ENCODE measurements at regions not wholly inside any gene's neighbourhood (a gene's known extent, or its start where the extent isn't known, plus 50 kb on each side); places are given as distances from the start of the nearest gene placed in this dataset.

- Histone ChIP-seq H3K79me2 (replicated peaks; ENCODE audit: insufficient read depth, low read length) (no peaks in the 10 kb centered on the region), H3F3A (ENCODE audit: insufficient read depth, low read length, poor library complexity, severe bottlenecking) (no peaks in the 10 kb centered on the region), H3K4me3 (ENCODE audit: low read length) (no peak overlapping the region), H3K27ac (ENCODE audit: low read length) (no peak overlapping the region), H3K9me3 (ENCODE audit: low read length) (no peaks in the 10 kb centered on the region), H4K20me1 (ENCODE audit: insufficient read depth) (no peaks in the 10 kb centered on the region), H3K36me3 (ENCODE audit: insufficient read depth, low read length) (no peaks in the 10 kb centered on the region), H3K27me3 (ENCODE audit: insufficient read depth, low read depth, low read length) (no peaks in the 10 kb centered on the region), H3K4me2 (ENCODE audit: low read length) (no peak overlapping the region), H3K9me2 (ENCODE audit: insufficient read depth, low read length) (no peaks in the 10 kb centered on the region), H2AFZ (ENCODE audit: low read depth, low read length) (no peak overlapping the region), H3K9ac (ENCODE audit: low read length) (no peak overlapping the region)
- TF ChIP-seq TAF1 (IDR thresholded peaks at IDR 0.05; ENCODE audit: low read depth): no peak
- TF ChIP-seq REST (IDR thresholded peaks at IDR 0.05; ENCODE audit: borderline replicate concordance): no peak
- no peak for TF ChIP-seq MXI1 (conservative IDR thresholded peaks at IDR 0.05; ENCODE audit: poor library complexity, severe bottlenecking)
- no peak for TF ChIP-seq EZH2 (IDR thresholded peaks at IDR 0.05; ENCODE audit: borderline replicate concordance, insufficient read depth, low read length, poor library complexity, severe bottlenecking)
- TF ChIP-seq POLR2AphosphoS5 (IDR thresholded peaks at IDR 0.05): no peak
- TF ChIP-seq SMC3 (conservative IDR thresholded peaks at IDR 0.05; ENCODE audit: poor library complexity): no peak
- no peak for TF ChIP-seq EP300 (conservative IDR thresholded peaks at IDR 0.05; ENCODE audit: poor library complexity, severe bottlenecking)
- TF ChIP-seq CTCF (IDR thresholded peaks at IDR 0.05; ENCODE audit: poor library complexity, severe bottlenecking): no peak
- no peak for TF ChIP-seq RAD21 (conservative IDR thresholded peaks at IDR 0.05)
Observed at GRCh38 chrX:39556056-39556455, 541.7 kb downstream of the BCOR start.

GRCh38 chrX:39559229-39559628 lies 538.5 kb downstream of the BCOR start:
- Histone ChIP-seq H3K9me2 (ENCODE audit: insufficient read depth, low read length) (no peaks in the 10 kb centered on the region), H3K79me2 (replicated peaks; ENCODE audit: insufficient read depth, low read length) (no peaks in the 10 kb centered on the region), H3F3A (ENCODE audit: insufficient read depth, low read length, poor library complexity, severe bottlenecking) (no peaks in the 10 kb centered on the region), H3K9ac (ENCODE audit: low read length) (no peak overlapping the region), H3K27ac (ENCODE audit: low read length) (no peak overlapping the region), H3K27me3 (ENCODE audit: insufficient read depth, low read depth, low read length) (no peaks in the 10 kb centered on the region), H3K4me2 (ENCODE audit: low read length) (no peak overlapping the region), H3K9me3 (ENCODE audit: low read length) (no peaks in the 10 kb centered on the region), H3K4me3 (ENCODE audit: low read length) (no peak overlapping the region), H2AFZ (ENCODE audit: low read depth, low read length) (no peak overlapping the region), H4K20me1 (ENCODE audit: insufficient read depth) (no peaks in the 10 kb centered on the region), H3K36me3 (ENCODE audit: insufficient read depth, low read length) (no peaks in the 10 kb centered on the region)
- TF ChIP-seq SMC3 (conservative IDR thresholded peaks at IDR 0.05; ENCODE audit: poor library complexity) (no peak), POLR2AphosphoS5 (IDR thresholded peaks at IDR 0.05) (no peak), EZH2 (IDR thresholded peaks at IDR 0.05; ENCODE audit: borderline replicate concordance, insufficient read depth, low read length, poor library complexity, severe bottlenecking) (no peak), RAD21 (conservative IDR thresholded peaks at IDR 0.05) (no peak), MXI1 (conservative IDR thresholded peaks at IDR 0.05; ENCODE audit: poor library complexity, severe bottlenecking) (no peak), EP300 (conservative IDR thresholded peaks at IDR 0.05; ENCODE audit: poor library complexity, severe bottlenecking) (no peak), CTCF (IDR thresholded peaks at IDR 0.05; ENCODE audit: poor library complexity, severe bottlenecking) (no peak), REST (IDR thresholded peaks at IDR 0.05; ENCODE audit: borderline replicate concordance) (no peak), TAF1 (IDR thresholded peaks at IDR 0.05; ENCODE audit: low read depth) (no peak)
